ENCODE measurements at regions not wholly inside any gene's neighbourhood (a gene's known extent, or its start where the extent isn't known, plus 50 kb on each side); places are given as distances from the start of the nearest gene placed in this dataset.
"Not testable (repeated sequence)": the region's sequence is repeated elsewhere in the genome, so short reads cannot be mapped to it uniquely, and the experiment has no call there.

GRCh38 chr4:9702696-9703095 is 78.7 kb upstream of the DRD5 start:
- not testable (repeated sequence) for DNase-seq (ENCODE audit: low read depth in 2 of 2)

GRCh38 chr4:9703391-9703790 is 78.0 kb upstream of the DRD5 start:
- peak; percentile 31 to 47 for DNase-seq (ENCODE audit: low read depth in 2 of 2)

- not testable (repeated sequence) for DNase-seq (ENCODE audit: low read depth in 2 of 2)
These were observed 77.3 kb upstream of the DRD5 start for GRCh38 chr4:9704126-9704525.

GRCh38 chr4:9704551-9705332 is 76.7 kb upstream of the DRD5 start:
- DNase-seq (ENCODE audit: low read depth in 2 of 2): no peak

- DNase-seq (ENCODE audit: low read depth in 2 of 2): not testable (repeated sequence)
These were observed 74.2 kb upstream of the DRD5 start for GRCh38 chr4:9707281-9707680.

GRCh38 chr4:9707936-9708335 is 73.5 kb upstream of the DRD5 start:
- not testable (repeated sequence) for DNase-seq (ENCODE audit: low read depth in 2 of 2)

- no peak for DNase-seq (ENCODE audit: low read depth in 2 of 2)
These were observed 71.7 kb upstream of the DRD5 start for GRCh38 chr4:9709724-9710123.

- DNase-seq (ENCODE audit: low read depth in 2 of 2): not testable (repeated sequence)
These were observed 66.2 kb upstream of the DRD5 start for GRCh38 chr4:9715271-9715670.

GRCh38 chr4:9716093-9716492 is 65.3 kb upstream of the DRD5 start:
- no peak for DNase-seq (ENCODE audit: low read depth in 2 of 2)

- DNase-seq (ENCODE audit: low read depth in 2 of 2): not testable (repeated sequence)
These were observed 63.0 kb upstream of the DRD5 start for GRCh38 chr4:9718246-9718939.

GRCh38 chr4:9722131-9722530 is 59.3 kb upstream of the DRD5 start:
- DNase-seq (ENCODE audit: low read depth in 2 of 2): not testable (repeated sequence)

Data from stimulated activated CD4-positive, alpha-beta T cell treated with anti-CD3 and anti-CD28 coated beads, Interleukin-1b, Interleukin-23, amount 100 ng/mL, for 4 hours (primary cell).